ENCODE measurements at regions not wholly inside any gene's neighbourhood (a gene's known extent, or its start where the extent isn't known, plus 50 kb on each side); places are given as distances from the start of the nearest gene placed in this dataset.

- DNase-seq = no peak
- Mint-ChIP-seq H3K27ac (no peak overlapping the region), H3K9me3 (no peaks in the 10 kb centered on the region), H3K27me3 (no peaks in the 10 kb centered on the region), H3K4me3 (no peak overlapping the region), H3K4me1 (no peaks in the 10 kb centered on the region), H3K36me3 (no peaks in the 10 kb centered on the region)
- CTCF ChIA-PET = no interaction called here
These were observed 258.4 kb downstream of the HDGFL1 start for GRCh38 chr6:22827760-22828159.

DNA sequence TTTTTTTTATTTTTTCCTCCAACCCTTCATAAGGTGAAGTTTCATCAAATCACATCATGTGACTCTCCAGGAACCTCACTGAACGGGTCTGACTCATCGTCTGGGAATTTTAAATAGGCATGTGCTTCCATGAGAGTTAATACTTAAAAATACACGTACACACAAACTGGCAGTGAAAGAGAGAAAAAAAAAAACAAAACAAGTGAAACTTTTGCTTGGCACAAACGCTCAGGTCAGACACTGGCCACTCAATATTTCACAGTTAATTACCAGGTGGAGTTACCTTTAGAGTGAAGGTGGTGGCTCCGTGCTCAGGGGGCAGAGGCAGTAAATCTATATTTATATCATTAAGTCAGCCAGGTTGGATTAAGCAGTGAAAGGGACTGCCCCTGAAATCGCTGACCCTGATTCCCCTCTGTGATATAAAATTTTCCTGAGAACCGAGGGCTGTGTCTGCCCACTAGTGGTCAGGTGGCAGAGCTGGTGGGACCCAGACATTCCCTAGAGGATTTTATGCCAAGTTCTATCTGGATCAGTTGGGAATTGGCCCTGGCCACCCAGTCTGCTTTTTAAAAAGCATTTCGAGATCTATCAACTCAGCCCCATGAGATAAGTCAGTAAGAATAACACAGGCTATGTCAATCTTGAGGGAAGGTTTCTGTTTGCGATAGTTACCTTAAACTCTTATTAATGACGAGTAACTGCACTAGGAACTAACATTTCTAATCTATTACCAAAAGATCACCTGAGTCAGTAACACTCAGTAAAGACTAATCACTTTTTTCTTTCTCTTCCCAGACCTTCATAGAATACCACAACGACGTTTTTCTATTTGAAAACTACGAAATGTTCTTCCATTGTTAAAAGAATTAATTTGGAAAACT lies 259.1 kb downstream of the HDGFL1 start:
- CTCF ChIA-PET = no interaction called here
- Mint-ChIP-seq H3K27me3 (no peaks in the 10 kb centered on the region), H3K27ac (no peak overlapping the region), H3K9me3 (no peaks in the 10 kb centered on the region), H3K4me1 (no peaks in the 10 kb centered on the region), H3K4me3 (no peak overlapping the region), H3K36me3 (no peaks in the 10 kb centered on the region)
- DNase-seq = no peak

DNA sequence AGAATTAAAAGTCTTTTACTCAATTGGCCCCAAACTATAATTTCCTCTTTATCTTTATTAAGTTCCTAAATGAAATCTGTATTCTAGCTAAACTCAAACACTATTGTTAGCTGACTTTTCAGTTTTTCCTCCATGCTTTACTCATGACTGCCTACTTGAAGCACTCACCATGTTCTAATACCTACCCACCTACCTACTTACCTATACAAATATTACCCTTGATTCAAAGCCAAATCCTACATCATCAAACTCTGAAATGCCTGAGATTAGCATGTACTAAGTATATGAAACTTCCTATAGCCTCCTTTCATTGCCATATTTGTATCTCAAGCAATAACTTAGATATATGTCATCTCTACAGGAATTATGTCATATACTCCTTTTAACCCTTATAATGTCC lies 259.7 kb downstream of the HDGFL1 start:
- Mint-ChIP-seq H3K36me3 (no peaks in the 10 kb centered on the region), H3K27ac (no peak overlapping the region), H3K27me3 (no peaks in the 10 kb centered on the region), H3K9me3 (no peaks in the 10 kb centered on the region), H3K4me3 (no peak overlapping the region), H3K4me1 (no peaks in the 10 kb centered on the region)
- DNase-seq = no peak
- CTCF ChIA-PET = no interaction called here

DNA sequence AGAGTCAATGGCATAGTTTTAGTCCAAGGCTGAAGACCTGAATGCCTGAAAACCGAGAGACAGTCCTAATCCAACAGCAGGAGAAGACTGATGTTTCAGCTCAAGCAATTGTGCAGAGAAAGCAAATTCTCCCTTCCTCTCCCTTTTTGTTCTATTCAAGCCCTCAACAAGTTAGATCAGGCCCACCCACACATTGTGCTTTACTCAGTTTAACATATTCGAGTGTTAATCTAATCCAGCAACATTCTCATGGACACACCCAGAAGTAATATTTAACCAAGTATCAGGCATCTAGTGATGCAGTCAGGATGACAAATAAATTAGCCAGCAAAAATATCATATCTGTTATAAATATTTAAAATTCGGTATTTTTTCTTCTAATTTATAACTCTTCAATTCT lies 261.1 kb downstream of the HDGFL1 start:
- Mint-ChIP-seq H3K4me3 (no peak overlapping the region), H3K27ac (no peak overlapping the region), H3K27me3 (no peaks in the 10 kb centered on the region), H3K36me3 (no peaks in the 10 kb centered on the region), H3K9me3 (peaks cover 6% of the 10 kb centered on the region), H3K4me1 (no peaks in the 10 kb centered on the region)
- CTCF ChIA-PET = no interaction called here
- no peak for DNase-seq

DNA sequence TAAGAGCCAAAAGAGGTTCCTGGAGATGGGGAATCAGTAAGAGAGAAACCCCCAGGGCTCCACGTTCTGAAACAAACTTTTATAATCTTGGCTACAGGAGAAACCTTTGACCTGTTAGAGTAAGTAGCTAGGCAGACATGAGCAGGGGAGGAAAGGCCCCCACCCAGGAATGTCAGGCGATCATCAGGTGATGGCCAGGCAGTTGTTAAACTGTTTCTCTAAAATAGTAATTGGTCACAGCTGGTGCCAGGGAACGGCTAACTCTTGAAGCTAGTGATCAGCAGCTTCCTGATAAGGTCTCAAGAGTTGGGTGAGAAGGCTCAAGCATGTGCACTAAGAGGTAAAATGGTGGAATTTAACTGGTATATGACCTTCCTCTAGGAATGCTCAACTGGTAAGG lies 263.8 kb downstream of the HDGFL1 start:
- Mint-ChIP-seq H3K9me3 (peaks cover 6% of the 10 kb centered on the region), H3K4me1 (no peaks in the 10 kb centered on the region), H3K27me3 (no peaks in the 10 kb centered on the region), H3K4me3 (no peak overlapping the region), H3K36me3 (no peaks in the 10 kb centered on the region), H3K27ac (no peak overlapping the region)
- DNase-seq = no peak
- CTCF ChIA-PET = no interaction called here

DNA sequence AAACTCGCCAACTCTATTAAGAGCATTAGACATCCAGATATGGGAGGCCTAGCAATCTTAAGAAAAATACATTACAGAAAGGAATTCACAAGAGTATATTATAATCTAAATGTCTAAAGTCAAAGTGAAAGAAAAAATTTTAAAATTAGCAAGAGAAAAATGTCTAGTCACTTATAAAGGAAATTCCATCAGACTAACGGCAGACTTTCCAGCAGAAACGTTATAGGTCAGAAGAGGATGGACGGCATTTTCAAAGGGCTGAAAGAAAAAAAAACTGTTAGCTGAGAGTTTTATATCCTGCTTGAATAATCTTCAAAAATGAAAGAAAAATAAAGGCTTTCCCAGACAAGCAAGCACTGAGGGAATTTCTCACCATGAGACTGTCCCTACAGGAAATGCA lies 269.0 kb downstream of the HDGFL1 start:
- no peaks in the 10 kb centered on the region for H3K36me3 Mint-ChIP-seq
- no peak overlapping the region for H3K4me3 Mint-ChIP-seq
- DNase-seq = no peak
- H3K4me1 Mint-ChIP-seq = no peaks in the 10 kb centered on the region
- H3K27me3 Mint-ChIP-seq = no peaks in the 10 kb centered on the region
- peaks cover 7% of the 10 kb centered on the region for H3K9me3 Mint-ChIP-seq
- CTCF ChIA-PET = no interaction called here
- H3K27ac Mint-ChIP-seq = no peak overlapping the region

GRCh38 chr6:22845467-22845866 lies 276.1 kb downstream of the HDGFL1 start:
- Mint-ChIP-seq H3K36me3 (no peaks in the 10 kb centered on the region), H3K27me3 (no peaks in the 10 kb centered on the region), H3K27ac (no peak overlapping the region), H3K9me3 (peaks cover 2% of the 10 kb centered on the region), H3K4me1 (no peaks in the 10 kb centered on the region), H3K4me3 (no peak overlapping the region)
- CTCF ChIA-PET = no interaction called here
- DNase-seq = no peak

- no peaks in the 10 kb centered on the region for H3K4me1 Mint-ChIP-seq
- no peak for DNase-seq
- CTCF ChIA-PET = no interaction called here
- H3K27me3 Mint-ChIP-seq = no peaks in the 10 kb centered on the region
- H3K27ac Mint-ChIP-seq = no peak overlapping the region
- H3K4me3 Mint-ChIP-seq = no peak overlapping the region
- peaks cover 2% of the 10 kb centered on the region for H3K9me3 Mint-ChIP-seq
- no peaks in the 10 kb centered on the region for H3K36me3 Mint-ChIP-seq
These were observed 278.8 kb downstream of the HDGFL1 start for GRCh38 chr6:22848121-22848520.

DNA sequence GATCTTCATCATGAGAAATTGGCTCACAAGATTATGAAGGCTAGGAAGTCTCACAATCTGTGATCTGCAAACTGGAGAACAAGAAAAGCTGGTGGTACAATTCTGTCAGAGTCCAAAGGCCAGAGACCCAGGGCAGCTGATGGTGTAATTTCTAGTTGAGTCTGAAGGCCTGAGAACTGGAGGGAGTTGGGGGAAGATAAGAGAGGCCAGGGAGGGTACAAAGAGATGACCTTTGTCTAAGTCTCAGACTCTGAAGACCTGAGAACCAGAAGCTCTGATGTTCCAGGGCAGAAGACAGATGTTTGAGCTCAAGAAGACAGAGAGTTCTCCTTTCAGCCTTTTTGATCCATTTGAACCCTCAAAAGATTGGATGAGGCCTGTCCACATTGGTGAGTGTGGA lies 280.6 kb downstream of the HDGFL1 start:
- Mint-ChIP-seq H3K9me3 (peaks cover 2% of the 10 kb centered on the region), H3K36me3 (no peaks in the 10 kb centered on the region), H3K27ac (no peak overlapping the region), H3K4me1 (no peaks in the 10 kb centered on the region), H3K27me3 (no peaks in the 10 kb centered on the region), H3K4me3 (no peak overlapping the region)
- CTCF ChIA-PET = no interaction called here
- DNase-seq = no peak

GRCh38 chr6:22852101-22852500 lies 282.7 kb downstream of the HDGFL1 start:
- Mint-ChIP-seq H3K36me3 (no peaks in the 10 kb centered on the region), H3K27ac (no peak overlapping the region), H3K4me1 (no peaks in the 10 kb centered on the region), H3K4me3 (no peak overlapping the region), H3K27me3 (no peaks in the 10 kb centered on the region), H3K9me3 (no peaks in the 10 kb centered on the region)
- CTCF ChIA-PET = no interaction called here
- DNase-seq = no peak

- H3K27ac Mint-ChIP-seq = no peak overlapping the region
- H3K9me3 Mint-ChIP-seq = peaks cover 4% of the 10 kb centered on the region
- H3K36me3 Mint-ChIP-seq = no peaks in the 10 kb centered on the region
- no peak for DNase-seq
- no peak overlapping the region for H3K4me3 Mint-ChIP-seq
- CTCF ChIA-PET = no interaction called here
- no peaks in the 10 kb centered on the region for H3K4me1 Mint-ChIP-seq
- no peaks in the 10 kb centered on the region for H3K27me3 Mint-ChIP-seq
These were observed 304.3 kb downstream of the HDGFL1 start for GRCh38 chr6:22873513-22874136.

- Mint-ChIP-seq H3K4me3 (no peak overlapping the region), H3K27me3 (no peaks in the 10 kb centered on the region), H3K36me3 (no peaks in the 10 kb centered on the region), H3K4me1 (no peaks in the 10 kb centered on the region), H3K9me3 (peaks cover 2% of the 10 kb centered on the region), H3K27ac (no peak overlapping the region)
- CTCF ChIA-PET = no interaction called here
- DNase-seq = no peak
These were observed 306.5 kb downstream of the HDGFL1 start for GRCh38 chr6:22875845-22876244.

DNA sequence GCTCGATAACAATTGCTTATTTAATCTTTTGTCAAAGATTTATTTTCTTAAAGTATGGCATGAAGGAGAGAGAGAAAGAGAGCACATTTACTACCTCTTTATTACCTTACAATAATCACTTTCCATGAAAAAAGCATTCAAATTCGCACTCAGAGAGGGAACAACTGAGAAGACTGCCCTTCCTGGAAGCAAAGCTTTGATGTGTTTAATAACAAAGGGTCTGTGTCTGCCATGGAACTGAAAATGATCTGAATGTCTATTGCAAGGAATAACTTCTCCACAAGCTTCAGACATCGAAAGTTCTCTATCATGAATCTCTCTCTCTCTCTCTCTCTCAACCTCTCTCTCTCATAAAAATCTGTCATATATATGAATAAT lies 308.9 kb downstream of the HDGFL1 start:
- Mint-ChIP-seq H3K4me3 (no peak overlapping the region), H3K9me3 (peaks cover 2% of the 10 kb centered on the region), H3K27ac (no peak overlapping the region), H3K4me1 (no peaks in the 10 kb centered on the region), H3K27me3 (no peaks in the 10 kb centered on the region), H3K36me3 (no peaks in the 10 kb centered on the region)
- CTCF ChIA-PET = no interaction called here
- DNase-seq = no peak

DNA sequence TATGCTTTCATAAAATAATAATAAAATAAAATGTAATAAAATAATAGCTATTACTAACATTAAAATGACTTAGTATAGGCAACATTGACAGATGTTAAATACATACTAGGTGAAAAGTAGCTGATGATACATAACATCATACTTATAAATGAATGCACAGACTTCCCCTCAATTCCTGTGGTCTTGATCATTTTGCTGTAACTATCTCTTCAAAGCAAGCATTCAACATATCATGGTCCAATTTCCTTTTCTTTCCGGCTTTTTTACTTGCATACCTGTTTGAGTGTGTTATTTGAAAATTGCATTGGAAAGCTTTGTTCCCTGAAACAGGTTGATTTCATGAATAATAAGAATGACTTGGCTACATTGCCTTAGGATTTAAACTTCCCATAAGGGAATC lies 309.3 kb downstream of the HDGFL1 start:
- Mint-ChIP-seq H3K9me3 (peaks cover 2% of the 10 kb centered on the region), H3K27ac (no peak overlapping the region), H3K27me3 (no peaks in the 10 kb centered on the region), H3K36me3 (no peaks in the 10 kb centered on the region), H3K4me3 (no peak overlapping the region), H3K4me1 (no peaks in the 10 kb centered on the region)
- no peak for DNase-seq
- CTCF ChIA-PET = no interaction called here

DNA sequence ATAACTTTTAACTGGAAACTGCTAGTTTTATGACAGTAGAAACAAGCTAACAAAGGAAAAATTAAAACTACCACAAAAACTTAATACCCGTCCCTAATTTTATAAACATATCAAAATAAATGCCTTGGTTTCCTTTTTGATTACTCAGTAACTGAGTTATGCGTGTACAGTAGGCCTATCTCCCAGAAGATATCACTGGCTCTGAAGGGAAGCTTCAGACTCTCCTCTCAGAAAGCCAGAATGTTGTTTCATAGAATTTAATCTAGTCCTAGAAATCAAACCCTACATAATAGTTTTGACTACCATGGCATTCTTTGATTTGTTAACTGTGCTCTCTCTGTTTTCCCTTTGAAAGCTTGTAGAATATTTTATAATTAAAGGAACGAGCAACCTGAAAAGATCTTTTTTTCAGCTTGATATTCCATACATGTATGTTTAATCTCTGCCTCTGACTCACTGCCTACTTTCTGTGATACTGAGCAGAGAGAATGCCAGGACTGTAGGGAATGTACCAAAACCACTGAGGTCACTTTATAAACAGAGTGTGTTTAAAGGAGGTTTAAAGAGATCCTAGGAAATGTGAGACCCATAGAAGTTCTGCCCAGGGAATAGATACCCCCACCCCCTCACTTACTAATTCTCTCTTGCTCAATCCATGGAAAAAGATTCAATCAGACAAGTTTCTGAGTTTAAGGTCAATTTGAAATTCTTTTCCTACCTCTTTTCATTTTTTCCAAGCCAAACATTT lies 311.5 kb downstream of the HDGFL1 start:
- Mint-ChIP-seq H3K4me1 (no peaks in the 10 kb centered on the region), H3K27me3 (no peaks in the 10 kb centered on the region), H3K36me3 (no peaks in the 10 kb centered on the region), H3K4me3 (no peak overlapping the region), H3K9me3 (peaks cover 2% of the 10 kb centered on the region), H3K27ac (no peak overlapping the region)
- CTCF ChIA-PET = no interaction called here
- no peak for DNase-seq

Data from activated naive CD4-positive, alpha-beta T cell treated with anti-CD3 and anti-CD28 coated beads, Interleukin-2, amount 10 ng/mL, durations not matched to agents 7 days and 5 days (primary cell).